Stimulated activated CD4-positive, alpha-beta T cell treated with anti-CD3 and anti-CD28 coated beads, Interleukin-12 subunit alpha, Interleukin-12 subunit beta, amount 100 ng/mL, for 48 hours (primary cell): ENCODE measurements at regions not wholly inside any gene's neighbourhood (a gene's known extent, or its start where the extent isn't known, plus 50 kb on each side); places are given as distances from the start of the nearest gene placed in this dataset.

ENCODE experiments used
- DNase-seq, 3 donors: peaks; one replicate each; pipeline ENCODE4 v3.0.0-alpha.2; 2020; ENCODE audit warnings: low read depth in 2 of 3, low spot score in 1 of 3

GRCh38 chr5:2193542-2194235, 311.0 kb upstream of the IRX4 start:
- DNase-seq = no peak

GRCh38 chr5:2193142-2193541, 310.4 kb upstream of the IRX4 start:
- no peak for DNase-seq

GRCh38 chr5:2192496-2192895, 309.8 kb upstream of the IRX4 start:
- DNase-seq = no peak

- DNase-seq = no peak
Observed at GRCh38 chr5:2191972-2192371, 309.2 kb upstream of the IRX4 start.

- no peak for DNase-seq
Observed at GRCh38 chr5:2190549-2190948, 307.8 kb upstream of the IRX4 start.

- DNase-seq = no peak
Observed at GRCh38 chr5:2188661-2189060, 305.9 kb upstream of the IRX4 start.

- no peak for DNase-seq
Observed at GRCh38 chr5:2188137-2188536, 305.4 kb upstream of the IRX4 start.

- DNase-seq = no peak
Observed at GRCh38 chr5:2187687-2188086, 305.0 kb upstream of the IRX4 start.

GRCh38 chr5:2187156-2187555, 304.4 kb upstream of the IRX4 start:
- no peak for DNase-seq

- DNase-seq = no peak
Observed at GRCh38 chr5:2186472-2187015, 303.8 kb upstream of the IRX4 start.

- no peak for DNase-seq
Observed at GRCh38 chr5:2185646-2186471, 303.1 kb upstream of the IRX4 start.

GRCh38 chr5:2184563-2185540, 302.1 kb upstream of the IRX4 start:
- no peak for DNase-seq

GRCh38 chr5:2184026-2184366, 301.3 kb upstream of the IRX4 start:
- DNase-seq = no peak

GRCh38 chr5:2183154-2184025, 300.7 kb upstream of the IRX4 start:
- DNase-seq = no peak

GRCh38 chr5:2182020-2182419, 299.3 kb upstream of the IRX4 start:
- no peak for DNase-seq

- no peak for DNase-seq
Observed at GRCh38 chr5:2181557-2181956, 298.8 kb upstream of the IRX4 start.

GRCh38 chr5:2181149-2181548, 298.4 kb upstream of the IRX4 start:
- DNase-seq = no peak

GRCh38 chr5:2180456-2180855, 297.7 kb upstream of the IRX4 start:
- no peak for DNase-seq

GRCh38 chr5:2179861-2180260, 297.1 kb upstream of the IRX4 start:
- no peak for DNase-seq

- no peak for DNase-seq
Observed at GRCh38 chr5:2178528-2178927, 295.8 kb upstream of the IRX4 start.
